NT2/D1 (cell line): ENCODE measurements at regions not wholly inside any gene's neighbourhood (a gene's known extent, or its start where the extent isn't known, plus 50 kb on each side); places are given as distances from the start of the nearest gene placed in this dataset.

ENCODE experiments used
- SUZ12 ChIP-seq: IDR thresholded peaks from 2 replicates; pipeline ENCODE4 v1.6.1; 2011; ENCODE audit not compliant: insufficient read length, insufficient read depth; ENCODE audit errors: extremely low read depth
- YY1 ChIP-seq: IDR thresholded peaks from 2 replicates; pipeline ENCODE4 v1.6.1; 2011; ENCODE audit not compliant: insufficient read length, insufficient read depth
- ZNF274 ChIP-seq: IDR thresholded peaks from 2 replicates; pipeline ENCODE4 v1.6.1; 2011; ENCODE audit warnings: mild to moderate bottlenecking, low read depth, low read length

DNA sequence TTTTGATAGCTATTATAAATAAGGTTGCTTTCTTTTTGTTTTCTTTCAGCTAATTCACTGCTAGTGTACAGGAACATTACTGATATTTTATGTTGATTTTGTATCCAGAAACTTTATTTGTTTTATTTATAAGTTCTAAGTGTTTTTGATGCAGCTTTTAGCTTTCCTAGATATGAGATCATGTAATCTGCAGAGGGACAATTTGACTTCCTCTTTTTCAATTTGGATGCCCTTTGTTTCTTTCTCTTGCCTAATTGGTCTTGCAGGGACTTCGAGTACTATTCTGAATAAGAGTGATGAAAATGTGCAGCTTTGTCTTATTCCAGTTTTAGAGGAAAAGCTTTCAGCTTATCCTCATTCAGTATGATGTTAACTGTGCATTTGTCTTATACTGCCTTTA lies 643.4 kb upstream of the CDH2 start:
- TF ChIP-seq ZNF274 (no peak), YY1 (no peak), SUZ12 (no peak)
